ENCODE measurements at regions not wholly inside any gene's neighbourhood (a gene's known extent, or its start where the extent isn't known, plus 50 kb on each side); places are given as distances from the start of the nearest gene placed in this dataset.
"Not testable (repeated sequence)": the region's sequence is repeated elsewhere in the genome, so short reads cannot be mapped to it uniquely, and the experiment has no call there.

DNA sequence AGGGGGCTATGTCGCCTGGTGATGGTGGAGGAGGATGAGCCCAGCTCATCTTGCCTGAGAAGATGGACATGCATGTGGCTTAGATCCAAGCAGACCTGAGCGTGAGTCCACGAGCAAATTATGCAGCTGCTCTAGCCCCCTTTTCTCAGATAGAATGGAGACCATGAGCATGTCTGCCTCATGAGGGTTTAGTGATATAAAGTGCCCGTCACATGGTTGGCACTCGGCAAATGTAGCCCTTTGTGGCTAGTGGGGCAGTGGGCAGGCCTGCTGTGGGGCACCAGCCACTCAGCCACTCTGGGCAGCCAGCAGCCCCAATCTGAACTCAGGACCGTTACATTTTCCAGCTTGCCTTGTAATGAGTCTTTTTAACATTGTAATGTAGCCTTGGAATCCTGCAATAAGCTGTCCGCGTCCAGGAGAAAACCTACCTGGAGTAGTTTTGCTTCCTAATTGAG is 92.1 kb upstream of the HS6ST1 start:
- Histone ChIP-seq H3K36me3 (ENCODE audit: insufficient read depth, low read length) (no peaks in the 10 kb centered on the region), H3K27me3 (ENCODE audit: insufficient read depth, low read length) (no peaks in the 10 kb centered on the region), H3K4me3 (ENCODE audit: low read length) (no peak overlapping the region), H2AFZ (ENCODE audit: low read depth, low read length) (no peak overlapping the region), H3K9me3 (ENCODE audit: low read length) (no peaks in the 10 kb centered on the region), H3K4me1 (ENCODE audit: insufficient read depth, low read length) (peaks cover 24% of the 10 kb centered on the region)

DNA sequence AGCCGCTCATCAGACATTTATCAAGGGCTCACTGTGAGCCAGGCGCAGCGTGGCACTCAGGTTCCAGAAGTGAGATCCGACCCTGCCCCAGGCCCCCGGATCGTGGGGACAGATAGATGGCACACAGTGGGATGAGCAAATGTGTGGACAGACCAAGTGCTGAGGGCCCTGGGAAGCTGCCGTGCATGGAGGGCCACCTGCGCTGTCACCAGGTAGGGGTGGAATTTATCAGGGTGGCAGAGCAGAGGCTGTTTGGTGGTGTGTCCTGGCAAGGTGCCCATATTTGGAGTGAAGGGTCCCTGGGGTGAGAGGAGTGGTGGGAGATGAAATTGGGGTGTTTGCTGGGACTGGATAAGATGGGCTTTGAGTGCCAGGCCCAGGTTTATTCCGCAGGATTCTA is 92.8 kb upstream of the HS6ST1 start:
- Histone ChIP-seq H3K4me3 (ENCODE audit: low read length) (no peak overlapping the region), H3K9me3 (ENCODE audit: low read length) (no peaks in the 10 kb centered on the region)

DNA sequence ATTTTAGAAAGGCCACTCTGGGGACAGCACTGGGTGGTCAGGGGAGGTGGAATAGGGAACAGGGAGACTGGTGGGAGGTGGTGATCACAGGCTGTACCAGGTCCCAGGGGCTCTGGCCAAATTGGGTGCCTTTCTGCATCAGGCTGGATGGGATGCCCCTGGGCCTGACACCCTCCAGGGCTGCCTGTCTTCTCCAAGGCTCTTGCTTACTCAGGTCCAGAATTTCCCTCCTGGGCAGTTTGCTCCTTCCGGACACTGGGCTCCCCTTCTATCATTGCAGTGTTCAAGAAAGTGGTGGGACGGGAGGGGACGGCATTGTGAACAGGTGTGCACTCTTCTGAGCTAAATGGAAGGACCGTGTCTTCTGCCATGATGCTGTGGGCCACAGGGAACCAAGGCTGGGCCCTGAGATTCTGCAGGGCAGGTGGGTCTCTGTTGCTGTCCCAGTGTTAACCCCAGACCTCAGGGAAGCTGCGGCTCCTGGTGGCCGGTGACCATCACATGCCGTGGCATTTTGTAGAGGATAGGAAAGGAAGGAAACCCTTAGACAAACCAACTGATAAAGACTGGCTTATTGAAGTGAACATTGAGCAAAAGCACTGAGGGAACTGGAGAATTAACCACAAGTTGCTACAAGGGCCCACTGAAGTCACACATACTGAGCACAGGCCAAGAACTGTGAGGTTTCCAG is 93.7 kb upstream of the HS6ST1 start:
- Histone ChIP-seq H3K27me3 (ENCODE audit: insufficient read depth, low read length) (no peaks in the 10 kb centered on the region), H2AFZ (ENCODE audit: low read depth, low read length) (no peak overlapping the region), H3K36me3 (ENCODE audit: insufficient read depth, low read length) (no peaks in the 10 kb centered on the region), H3K4me3 (ENCODE audit: low read length) (no peak overlapping the region), H3K4me1 (ENCODE audit: insufficient read depth, low read length) (peaks cover 10% of the 10 kb centered on the region), H3K9me3 (ENCODE audit: low read length) (no peaks in the 10 kb centered on the region)

More for the DNA sequence above, 92.8 kb upstream of the HS6ST1 start:
- H3K4me1 ChIP-seq (ENCODE audit: insufficient read depth, low read length) = peaks cover 19% of the 10 kb centered on the region
- H2AFZ ChIP-seq (ENCODE audit: low read depth, low read length) = no peak overlapping the region
- no peaks in the 10 kb centered on the region for H3K36me3 ChIP-seq (ENCODE audit: insufficient read depth, low read length)
- H3K27me3 ChIP-seq (ENCODE audit: insufficient read depth, low read length) = no peaks in the 10 kb centered on the region

DNA sequence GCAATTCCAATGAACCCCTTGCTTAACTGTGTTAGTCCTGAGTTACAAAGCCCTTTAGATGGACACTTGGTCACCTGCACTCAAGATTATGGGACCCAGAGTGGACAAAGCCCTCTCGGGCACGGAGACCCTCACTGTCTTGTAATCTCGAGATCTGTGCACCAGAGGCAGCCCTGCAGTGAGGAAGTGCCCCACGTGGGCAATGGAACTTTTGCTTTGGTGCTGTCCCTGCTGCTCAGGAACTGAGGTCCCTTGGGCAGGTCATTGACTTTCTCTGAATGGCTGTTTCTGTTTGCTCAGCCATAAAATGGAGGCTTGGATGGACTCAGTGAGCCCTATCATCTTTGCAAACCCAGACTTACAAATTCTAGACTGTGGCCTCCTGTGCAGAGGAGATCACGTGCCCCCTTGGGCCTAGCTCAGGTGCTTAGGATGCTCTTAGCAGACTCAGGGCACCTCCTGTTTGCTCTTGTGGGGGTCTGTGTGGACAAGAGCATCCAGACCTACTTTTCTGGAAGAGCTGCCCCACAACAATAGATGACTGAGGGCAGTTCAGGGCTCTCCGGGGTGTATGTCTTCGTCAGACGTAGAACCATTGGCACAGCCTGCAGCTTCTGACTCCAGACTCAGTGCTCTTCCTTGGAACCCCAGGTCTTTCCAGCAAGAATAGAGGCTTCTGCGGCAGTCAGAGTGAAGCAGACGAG is 94.5 kb upstream of the HS6ST1 start:
- no peak overlapping the region for H2AFZ ChIP-seq (ENCODE audit: low read depth, low read length)
- no peaks in the 10 kb centered on the region for H3K36me3 ChIP-seq (ENCODE audit: insufficient read depth, low read length)
- H3K4me3 ChIP-seq (ENCODE audit: low read length) = no peak overlapping the region
- peaks cover 4% of the 10 kb centered on the region for H3K4me1 ChIP-seq (ENCODE audit: insufficient read depth, low read length)
- H3K9me3 ChIP-seq (ENCODE audit: low read length) = no peaks in the 10 kb centered on the region
- H3K27me3 ChIP-seq (ENCODE audit: insufficient read depth, low read length) = no peaks in the 10 kb centered on the region

GRCh38 chr2:128413718-128414341 is 95.2 kb upstream of the HS6ST1 start:
- Histone ChIP-seq H3K4me1 (ENCODE audit: insufficient read depth, low read length) (no peaks in the 10 kb centered on the region), H3K27me3 (ENCODE audit: insufficient read depth, low read length) (no peaks in the 10 kb centered on the region), H3K36me3 (ENCODE audit: insufficient read depth, low read length) (no peaks in the 10 kb centered on the region), H3K4me3 (ENCODE audit: low read length) (no peak overlapping the region), H3K9me3 (ENCODE audit: low read length) (no peaks in the 10 kb centered on the region), H2AFZ (ENCODE audit: low read depth, low read length) (no peak overlapping the region)

- no peaks in the 10 kb centered on the region for H3K4me1 ChIP-seq (ENCODE audit: insufficient read depth, low read length)
- no peaks in the 10 kb centered on the region for H3K9me3 ChIP-seq (ENCODE audit: low read length)
- H3K27me3 ChIP-seq (ENCODE audit: insufficient read depth, low read length) = no peaks in the 10 kb centered on the region
- H3K36me3 ChIP-seq (ENCODE audit: insufficient read depth, low read length) = no peaks in the 10 kb centered on the region
- H3K4me3 ChIP-seq (ENCODE audit: low read length) = no peak overlapping the region
- no peak overlapping the region for H2AFZ ChIP-seq (ENCODE audit: low read depth, low read length)
Measured at GRCh38 chr2:128414351-128414750, 95.7 kb upstream of the HS6ST1 start.

GRCh38 chr2:128414946-128415778 is 96.5 kb upstream of the HS6ST1 start:
- H3K36me3 ChIP-seq (ENCODE audit: insufficient read depth, low read length) = no peaks in the 10 kb centered on the region
- H2AFZ ChIP-seq (ENCODE audit: low read depth, low read length) = no peak overlapping the region
- H3K4me3 ChIP-seq (ENCODE audit: low read length) = no peak overlapping the region
- H3K9me3 ChIP-seq (ENCODE audit: low read length) = peaks cover 2% of the 10 kb centered on the region
- no peaks in the 10 kb centered on the region for H3K4me1 ChIP-seq (ENCODE audit: insufficient read depth, low read length)
- no peaks in the 10 kb centered on the region for H3K27me3 ChIP-seq (ENCODE audit: insufficient read depth, low read length)

- Histone ChIP-seq H3K4me1 (ENCODE audit: insufficient read depth, low read length) (no peaks in the 10 kb centered on the region), H3K9me3 (ENCODE audit: low read length) (peaks cover 3% of the 10 kb centered on the region), H3K4me3 (ENCODE audit: low read length) (no peak overlapping the region), H3K27me3 (ENCODE audit: insufficient read depth, low read length) (no peaks in the 10 kb centered on the region), H3K36me3 (ENCODE audit: insufficient read depth, low read length) (no peaks in the 10 kb centered on the region), H2AFZ (ENCODE audit: low read depth, low read length) (no peak overlapping the region)
Measured at GRCh38 chr2:128415779-128416061, 97.1 kb upstream of the HS6ST1 start.

GRCh38 chr2:128416109-128416785 is 97.6 kb upstream of the HS6ST1 start:
- Histone ChIP-seq H3K4me3 (ENCODE audit: low read length) (no peak overlapping the region), H3K4me1 (ENCODE audit: insufficient read depth, low read length) (no peaks in the 10 kb centered on the region), H3K27me3 (ENCODE audit: insufficient read depth, low read length) (no peaks in the 10 kb centered on the region)

GRCh38 chr2:128416806-128417205 is 98.1 kb upstream of the HS6ST1 start:
- Histone ChIP-seq H3K36me3 (ENCODE audit: insufficient read depth, low read length) (no peaks in the 10 kb centered on the region), H2AFZ (ENCODE audit: low read depth, low read length) (no peak overlapping the region), H3K4me3 (ENCODE audit: low read length) (no peak overlapping the region), H3K27me3 (ENCODE audit: insufficient read depth, low read length) (no peaks in the 10 kb centered on the region), H3K9me3 (ENCODE audit: low read length) (peaks cover 5% of the 10 kb centered on the region), H3K4me1 (ENCODE audit: insufficient read depth, low read length) (no peaks in the 10 kb centered on the region)

More at GRCh38 chr2:128416109-128416785, 97.6 kb upstream of the HS6ST1 start:
- Histone ChIP-seq H3K9me3 (ENCODE audit: low read length) (peaks cover 3% of the 10 kb centered on the region), H3K36me3 (ENCODE audit: insufficient read depth, low read length) (no peaks in the 10 kb centered on the region), H2AFZ (ENCODE audit: low read depth, low read length) (no peak overlapping the region)

DNA sequence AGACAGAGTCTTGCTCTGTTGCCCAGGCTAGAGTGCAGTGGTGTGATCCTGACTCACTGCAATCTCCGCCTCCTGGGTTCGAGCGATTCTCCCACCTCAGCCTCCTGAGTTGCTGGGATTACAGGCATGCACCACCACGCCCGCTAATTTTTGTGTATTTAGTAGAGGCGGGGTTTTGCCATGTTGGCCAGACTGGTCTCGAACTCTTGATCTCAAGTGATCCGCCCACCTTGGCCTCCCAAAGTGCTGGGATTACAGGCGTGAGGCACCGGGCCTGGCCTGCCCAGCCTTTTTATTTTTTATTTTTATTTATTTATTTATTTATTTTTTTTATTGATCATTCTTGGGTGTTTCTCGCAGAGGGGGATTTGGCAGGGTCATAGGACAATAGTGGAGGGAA is 98.6 kb upstream of the HS6ST1 start:
- H3K27me3 ChIP-seq (ENCODE audit: insufficient read depth, low read length); H3K4me1 ChIP-seq (ENCODE audit: insufficient read depth, low read length); H3K9me3 ChIP-seq (ENCODE audit: low read length); H3K4me3 ChIP-seq (ENCODE audit: low read length); H3K36me3 ChIP-seq (ENCODE audit: insufficient read depth, low read length); H2AFZ ChIP-seq (ENCODE audit: low read depth, low read length): not testable (repeated sequence)

- Histone ChIP-seq H2AFZ (ENCODE audit: low read depth, low read length) (no peak overlapping the region), H3K36me3 (ENCODE audit: insufficient read depth, low read length) (no peaks in the 10 kb centered on the region), H3K9me3 (ENCODE audit: low read length) (peaks cover 18% of the 10 kb centered on the region)
Measured at GRCh38 chr2:128420131-128420530, 101.5 kb upstream of the HS6ST1 start.

More at GRCh38 chr2:128420131-128420530, 101.5 kb upstream of the HS6ST1 start:
- Histone ChIP-seq H3K27me3 (ENCODE audit: insufficient read depth, low read length) (no peaks in the 10 kb centered on the region), H3K4me1 (ENCODE audit: insufficient read depth, low read length) (peaks cover 3% of the 10 kb centered on the region), H3K4me3 (ENCODE audit: low read length) (no peak overlapping the region)
